MM.1S (cell line): ENCODE measurements at regions not wholly inside any gene's neighbourhood (a gene's known extent, or its start where the extent isn't known, plus 50 kb on each side); places are given as distances from the start of the nearest gene placed in this dataset.

Source experiments
- DNase-seq: peaks from one replicate; pipeline ENCODE4 v3.0.0-alpha.2; 2015
- H2AFZ ChIP-seq: fragments of 300-600 bp; sonication (generic); 2 replicates; pipeline ENCODE4 v1.6.0; 2016; ENCODE audit warnings: antibody characterized with exemption, low read length
- H3F3A ChIP-seq: fragments of 300-600 bp; sonication (generic); 2 replicates; pipeline ENCODE4 v1.6.1; 2016; ENCODE audit warnings: mild to moderate bottlenecking, antibody characterized with exemption, low read length, moderate library complexity, mixed read lengths; ENCODE audit not compliant: insufficient read depth
- H3K27ac ChIP-seq: fragments of 300-600 bp; sonication (generic); 2 replicates; pipeline ENCODE4 v1.5.1; 2016; ENCODE audit warnings: mild to moderate bottlenecking, low read length
- H3K27me3 ChIP-seq: fragments of 300-600 bp; sonication (generic); replicated peaks from 2 replicates; pipeline ENCODE4 v1.6.0; 2016; ENCODE audit warnings: low read length; ENCODE audit not compliant: insufficient read depth
- H3K36me3 ChIP-seq: fragments of 300-600 bp; sonication (generic); replicated peaks from 2 replicates; pipeline ENCODE4 v1.6.1; 2016; ENCODE audit warnings: mild to moderate bottlenecking, low read length, mixed read lengths; ENCODE audit not compliant: insufficient read depth
- H3K4me1 ChIP-seq: fragments of 300-600 bp; sonication (generic); 2 replicates; pipeline ENCODE4 v1.6.1; 2016; ENCODE audit warnings: low read length, mixed read lengths
- H3K4me2 ChIP-seq: fragments of 300-600 bp; sonication (generic); 2 replicates; pipeline ENCODE4 v1.6.0; 2016; ENCODE audit warnings: low read depth, low read length
- H3K4me3 ChIP-seq: fragments of 300-600 bp; sonication (generic); 2 replicates; pipeline ENCODE4 v1.5.1; 2016; ENCODE audit warnings: low read length, mixed read lengths
- H3K79me2 ChIP-seq: fragments of 300-600 bp; sonication (generic); 2 replicates; pipeline ENCODE4 v1.6.1; 2016; ENCODE audit warnings: mixed run types, low read length, mixed read lengths
- H3K9ac ChIP-seq: fragments of 300-600 bp; sonication (generic); 2 replicates; pipeline ENCODE4 v1.6.1; 2016; ENCODE audit warnings: low read length, mixed read lengths
- H3K9me2 ChIP-seq: fragments of 300-600 bp; sonication (generic); replicated peaks from 2 replicates; pipeline ENCODE4 v1.6.1; 2016; ENCODE audit warnings: mild to moderate bottlenecking, low read length, mixed read lengths; ENCODE audit not compliant: insufficient read depth
- H3K9me3 ChIP-seq: fragments of 300-600 bp; sonication (generic); replicated peaks from 2 replicates; pipeline ENCODE4 v1.6.1; 2016; ENCODE audit warnings: mild to moderate bottlenecking, low read length, mixed read lengths; ENCODE audit not compliant: insufficient read depth
- H4K20me1 ChIP-seq: fragments of 300-600 bp; sonication (generic); 2 replicates; pipeline ENCODE4 v1.6.1; 2016; ENCODE audit warnings: mild to moderate bottlenecking, low read length, moderate library complexity, mixed read lengths; ENCODE audit not compliant: insufficient read depth
- EZH2 ChIP-seq: fragments of 300-600 bp; sonication (generic); optimal IDR thresholded peaks from 2 replicates; pipeline ENCODE3; 2017; ENCODE audit warnings: low read depth, mild to moderate bottlenecking, antibody characterized with exemption, low read length, mixed read lengths
- EZH2phosphoT487 ChIP-seq: fragments of 300-600 bp; sonication (generic); IDR thresholded peaks from 2 replicates; pipeline ENCODE4 v1.6.1; 2018; ENCODE audit warnings: antibody characterized with exemption, low read length
- TF ChIP-seq, protein P1 (sequence below): fragments of 300-600 bp; sonication (generic); IDR thresholded peaks from 2 replicates; pipeline ENCODE4 v1.5.1; 2016; ENCODE audit warnings: antibody characterized with exemption, low read length, mixed read lengths

DNA sequence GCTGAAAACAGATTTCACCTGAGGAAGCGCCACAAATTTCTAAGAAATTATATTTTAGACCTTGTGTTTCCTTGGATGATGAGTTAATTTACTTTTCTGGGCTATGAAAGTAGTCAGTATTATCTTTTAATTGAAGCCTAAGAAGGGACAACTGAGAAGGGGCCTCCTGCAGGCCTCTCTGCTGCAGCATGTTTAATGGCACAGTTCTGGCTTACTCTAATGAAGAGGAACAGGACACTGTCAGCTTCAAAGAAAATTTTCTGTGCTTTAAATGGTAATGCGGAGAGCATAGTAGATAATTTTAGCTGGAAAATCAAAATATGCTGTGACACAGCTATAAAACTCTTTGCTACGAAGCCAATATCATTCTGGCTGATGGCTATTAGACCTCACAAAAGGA, 167.4 kb downstream of the HDGFL1 start:
- H3K9ac ChIP-seq, result no peak overlapping the region
- no peaks in the 10 kb centered on the region for H3K36me3 ChIP-seq
- H3K79me2 ChIP-seq, result no peaks in the 10 kb centered on the region
- H3K27ac ChIP-seq, result no peak overlapping the region
- no peaks in the 10 kb centered on the region for H3K4me1 ChIP-seq
- H3K4me3 ChIP-seq, result no peak overlapping the region
- DNase-seq, result no peak
- no peaks in the 10 kb centered on the region for H3K27me3 ChIP-seq
- H3K9me2 ChIP-seq, result no peaks in the 10 kb centered on the region
- TF ChIP-seq, protein P1, sequence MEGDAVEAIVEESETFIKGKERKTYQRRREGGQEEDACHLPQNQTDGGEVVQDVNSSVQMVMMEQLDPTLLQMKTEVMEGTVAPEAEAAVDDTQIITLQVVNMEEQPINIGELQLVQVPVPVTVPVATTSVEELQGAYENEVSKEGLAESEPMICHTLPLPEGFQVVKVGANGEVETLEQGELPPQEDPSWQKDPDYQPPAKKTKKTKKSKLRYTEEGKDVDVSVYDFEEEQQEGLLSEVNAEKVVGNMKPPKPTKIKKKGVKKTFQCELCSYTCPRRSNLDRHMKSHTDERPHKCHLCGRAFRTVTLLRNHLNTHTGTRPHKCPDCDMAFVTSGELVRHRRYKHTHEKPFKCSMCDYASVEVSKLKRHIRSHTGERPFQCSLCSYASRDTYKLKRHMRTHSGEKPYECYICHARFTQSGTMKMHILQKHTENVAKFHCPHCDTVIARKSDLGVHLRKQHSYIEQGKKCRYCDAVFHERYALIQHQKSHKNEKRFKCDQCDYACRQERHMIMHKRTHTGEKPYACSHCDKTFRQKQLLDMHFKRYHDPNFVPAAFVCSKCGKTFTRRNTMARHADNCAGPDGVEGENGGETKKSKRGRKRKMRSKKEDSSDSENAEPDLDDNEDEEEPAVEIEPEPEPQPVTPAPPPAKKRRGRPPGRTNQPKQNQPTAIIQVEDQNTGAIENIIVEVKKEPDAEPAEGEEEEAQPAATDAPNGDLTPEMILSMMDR, result no peak
- TF ChIP-seq EZH2 (no peak), EZH2phosphoT487 (no peak)
- H4K20me1 ChIP-seq, result no peaks in the 10 kb centered on the region
- no peak overlapping the region for H3K4me2 ChIP-seq
- no peaks in the 10 kb centered on the region for H3K9me3 ChIP-seq
- H3F3A ChIP-seq, result no peaks in the 10 kb centered on the region
- no peak overlapping the region for H2AFZ ChIP-seq

- Histone ChIP-seq H3K79me2 (no peaks in the 10 kb centered on the region), H3K36me3 (no peaks in the 10 kb centered on the region), H3F3A (no peaks in the 10 kb centered on the region), H4K20me1 (no peaks in the 10 kb centered on the region), H3K4me2 (no peak overlapping the region), H3K4me3 (no peak overlapping the region), H3K9me2 (no peaks in the 10 kb centered on the region), H3K27me3 (no peaks in the 10 kb centered on the region), H3K9me3 (no peaks in the 10 kb centered on the region), H3K4me1 (no peaks in the 10 kb centered on the region), H3K9ac (no peak overlapping the region), H2AFZ (no peak overlapping the region), H3K27ac (no peak overlapping the region)
- DNase-seq, result no peak
- TF ChIP-seq, protein P1, result peak; percentile 31
- no peak for TF ChIP-seq EZH2
Measured at GRCh38 chr6:22737331-22737730, 168.0 kb downstream of the HDGFL1 start.

- no peak for DNase-seq
- no peaks in the 10 kb centered on the region for H3F3A ChIP-seq
- no peak overlapping the region for H2AFZ ChIP-seq
- no peak overlapping the region for H3K4me3 ChIP-seq
- no peaks in the 10 kb centered on the region for H3K9me3 ChIP-seq
- H3K9me2 ChIP-seq, result no peaks in the 10 kb centered on the region
- H3K9ac ChIP-seq, result no peak overlapping the region
- TF ChIP-seq, protein P1, result no peak
- TF ChIP-seq EZH2phosphoT487 (no peak), EZH2 (no peak)
- no peaks in the 10 kb centered on the region for H3K27me3 ChIP-seq
- no peaks in the 10 kb centered on the region for H4K20me1 ChIP-seq
- H3K27ac ChIP-seq, result no peak overlapping the region
- H3K4me1 ChIP-seq, result no peaks in the 10 kb centered on the region
- no peaks in the 10 kb centered on the region for H3K79me2 ChIP-seq
- H3K4me2 ChIP-seq, result no peak overlapping the region
- no peaks in the 10 kb centered on the region for H3K36me3 ChIP-seq
Measured at GRCh38 chr6:22738194-22738593, 168.8 kb downstream of the HDGFL1 start.

GRCh38 chr6:22747571-22747970, 178.2 kb downstream of the HDGFL1 start:
- no peak overlapping the region for H3K9ac ChIP-seq
- H3K79me2 ChIP-seq, result no peaks in the 10 kb centered on the region
- H3K27ac ChIP-seq, result no peak overlapping the region
- no peaks in the 10 kb centered on the region for H3F3A ChIP-seq
- H3K4me1 ChIP-seq, result no peaks in the 10 kb centered on the region
- H3K36me3 ChIP-seq, result no peaks in the 10 kb centered on the region
- no peak for TF ChIP-seq EZH2phosphoT487
- TF ChIP-seq, protein P1, result no peak
- TF ChIP-seq EZH2, result no peak
- H4K20me1 ChIP-seq, result no peaks in the 10 kb centered on the region
- no peak for DNase-seq
- no peaks in the 10 kb centered on the region for H3K9me3 ChIP-seq
- no peaks in the 10 kb centered on the region for H3K9me2 ChIP-seq
- no peak overlapping the region for H2AFZ ChIP-seq
- no peaks in the 10 kb centered on the region for H3K27me3 ChIP-seq
- H3K4me3 ChIP-seq, result no peak overlapping the region
- no peak overlapping the region for H3K4me2 ChIP-seq
